Vagina (tissue), 2 donors: ENCODE measurements at regions not wholly inside any gene's neighbourhood (a gene's known extent, or its start where the extent isn't known, plus 50 kb on each side); places are given as distances from the start of the nearest gene placed in this dataset.

Experiments
- DNase-seq, 2 donors: peaks; one replicate each; pipeline ENCODE4 v3.0.0-alpha.2; 2017; ENCODE audit errors: extremely low spot score in 2 of 2
- H3K27ac ChIP-seq: fragments of 200-600 bp; sonication (generic); one replicate; pipeline ENCODE4 v1.5.1; 2019
- H3K27me3 ChIP-seq: fragments of 200-600 bp; sonication (generic); one replicate; pipeline ENCODE4 v1.5.1; 2019
- H3K36me3 ChIP-seq, 2 donors: fragments of 200-600 bp; sonication (generic); one replicate each; pipeline ENCODE4 v1.5.1; 2017 to 2019
- H3K4me1 ChIP-seq: fragments of 200-600 bp; sonication (generic); one replicate; pipeline ENCODE4 v1.5.1; 2019
- H3K4me3 ChIP-seq, 2 donors: fragments of 200-600 bp; sonication (generic); 1 replicate in 1 of 2; 2 replicates in 1 of 2; pipeline ENCODE4 v1.5.1; 2016 to 2019
- H3K9me3 ChIP-seq: fragments of 200-600 bp; sonication (generic); one replicate; pipeline ENCODE4 v1.5.1; 2019
- POLR2A ChIP-seq, 2 donors: fragments of 450-650 bp; IDR thresholded peaks; one replicate each; pipeline ENCODE4 v1.6.1; 2017; ENCODE audit warnings: antibody characterized with exemption in 2 of 2, mild to moderate bottlenecking in 2 of 2, moderate library complexity in 2 of 2
- POLR2AphosphoS5 ChIP-seq, 2 donors: sonication (generic); formaldehyde crosslinking; IDR thresholded peaks; one replicate each; pipeline ENCODE4 v1.9.0; 2017; ENCODE audit warnings: antibody characterized with exemption in 2 of 2, mild to moderate bottlenecking in 2 of 2, low read depth in 1 of 2; ENCODE audit not compliant: insufficient read depth in 1 of 2
- intact Hi-C: fragments of 100-400 bp; cut with DNase I; formaldehyde crosslinking; loops from one replicate; pipeline ENCODE4 v1.15.1; 2023
- TF ChIP-seq, protein P1 (sequence below), 3 experiments: fragments of 450-650 bp in 2 of 3; fragments of 200-600 bp in 1 of 3; sonication (generic) in 1 of 3; IDR thresholded peaks; one replicate each; pipeline ENCODE4 v1.5.1; 2017 to 2019; ENCODE audit warnings: antibody characterized with exemption in 3 of 3, mild to moderate bottlenecking in 2 of 3, moderate library complexity in 2 of 3

GRCh38 chr9:101993771-101994170, 255.3 kb upstream of the GRIN3A start:
- Histone ChIP-seq H3K9me3 (no peaks in the 10 kb centered on the region), H3K4me3 (no peak overlapping the region), H3K27ac (no peak overlapping the region), H3K27me3 (no peaks in the 10 kb centered on the region), H3K36me3 (no peaks in the 10 kb centered on the region), H3K4me1 (no peaks in the 10 kb centered on the region)
- DNase-seq: no peak
- intact Hi-C loops: no loop called here
- TF ChIP-seq POLR2AphosphoS5 (IDR thresholded peaks at IDR 0.05; ENCODE audit: insufficient read depth in 1 of 2, low read depth in 1 of 2): no peak
- TF ChIP-seq, protein P1, sequence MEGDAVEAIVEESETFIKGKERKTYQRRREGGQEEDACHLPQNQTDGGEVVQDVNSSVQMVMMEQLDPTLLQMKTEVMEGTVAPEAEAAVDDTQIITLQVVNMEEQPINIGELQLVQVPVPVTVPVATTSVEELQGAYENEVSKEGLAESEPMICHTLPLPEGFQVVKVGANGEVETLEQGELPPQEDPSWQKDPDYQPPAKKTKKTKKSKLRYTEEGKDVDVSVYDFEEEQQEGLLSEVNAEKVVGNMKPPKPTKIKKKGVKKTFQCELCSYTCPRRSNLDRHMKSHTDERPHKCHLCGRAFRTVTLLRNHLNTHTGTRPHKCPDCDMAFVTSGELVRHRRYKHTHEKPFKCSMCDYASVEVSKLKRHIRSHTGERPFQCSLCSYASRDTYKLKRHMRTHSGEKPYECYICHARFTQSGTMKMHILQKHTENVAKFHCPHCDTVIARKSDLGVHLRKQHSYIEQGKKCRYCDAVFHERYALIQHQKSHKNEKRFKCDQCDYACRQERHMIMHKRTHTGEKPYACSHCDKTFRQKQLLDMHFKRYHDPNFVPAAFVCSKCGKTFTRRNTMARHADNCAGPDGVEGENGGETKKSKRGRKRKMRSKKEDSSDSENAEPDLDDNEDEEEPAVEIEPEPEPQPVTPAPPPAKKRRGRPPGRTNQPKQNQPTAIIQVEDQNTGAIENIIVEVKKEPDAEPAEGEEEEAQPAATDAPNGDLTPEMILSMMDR (IDR thresholded peaks at IDR 0.05): no peak
- TF ChIP-seq POLR2A (IDR thresholded peaks at IDR 0.05): no peak

DNA sequence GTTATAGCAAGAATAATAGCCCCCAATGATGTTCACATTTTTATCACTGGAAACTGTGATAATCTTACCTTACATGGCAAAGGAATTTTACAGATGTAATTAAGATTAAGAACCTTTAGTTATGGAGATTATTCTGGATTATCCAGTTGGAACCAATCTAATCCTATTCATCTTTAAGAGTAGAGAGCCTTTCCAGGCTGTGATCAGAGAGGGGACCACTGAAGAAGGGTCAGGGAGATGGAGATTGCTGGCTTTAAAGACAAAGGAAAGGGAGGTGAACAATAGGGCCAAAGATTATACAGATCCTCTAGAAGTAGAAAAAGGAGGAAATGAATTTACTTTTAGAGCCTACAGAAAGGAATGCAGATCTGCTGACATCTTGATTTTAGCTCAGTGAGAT, 253.5 kb upstream of the GRIN3A start:
- Histone ChIP-seq H3K27ac (no peak overlapping the region), H3K4me3 (no peak overlapping the region), H3K27me3 (no peaks in the 10 kb centered on the region), H3K4me1 (no peaks in the 10 kb centered on the region), H3K36me3 (no peaks in the 10 kb centered on the region), H3K9me3 (no peaks in the 10 kb centered on the region)
- DNase-seq: no peak
- intact Hi-C loops: no loop called here
- TF ChIP-seq POLR2AphosphoS5 (IDR thresholded peaks at IDR 0.05; ENCODE audit: insufficient read depth in 1 of 2, low read depth in 1 of 2) (no peak), POLR2A (IDR thresholded peaks at IDR 0.05) (no peak)
- TF ChIP-seq, protein P1 (IDR thresholded peaks at IDR 0.05): no peak

DNA sequence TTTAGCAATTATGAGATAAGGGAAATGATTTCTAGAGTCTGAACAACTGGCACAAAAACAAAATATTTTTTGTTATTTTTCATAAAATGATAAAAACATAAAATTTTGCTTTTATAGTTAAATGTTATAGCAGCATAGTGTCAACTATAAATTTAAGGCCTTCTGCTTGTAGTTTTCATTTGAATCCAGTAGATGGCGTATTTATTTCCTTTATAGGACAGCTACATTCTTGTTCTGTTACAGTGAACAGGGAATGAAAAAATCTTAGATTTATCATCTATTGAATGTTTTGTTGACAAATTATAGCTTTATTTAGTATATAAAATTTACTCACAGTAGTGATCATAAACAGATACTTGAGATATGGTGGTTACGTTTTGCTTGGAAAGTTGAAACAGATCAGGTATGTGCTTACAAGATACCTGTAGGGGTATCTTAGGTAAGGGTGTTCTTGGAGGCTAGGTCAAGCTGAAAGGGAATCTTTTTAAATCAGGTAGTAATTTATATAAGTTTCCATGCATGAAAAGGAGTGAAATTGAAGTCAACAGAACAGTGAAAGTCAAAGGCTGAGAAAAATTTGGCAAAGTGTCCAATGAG, 239.3 kb upstream of the GRIN3A start:
- TF ChIP-seq POLR2A (IDR thresholded peaks at IDR 0.05) (no peak), POLR2AphosphoS5 (IDR thresholded peaks at IDR 0.05; ENCODE audit: insufficient read depth in 1 of 2, low read depth in 1 of 2) (no peak)
- TF ChIP-seq, protein P1 (IDR thresholded peaks at IDR 0.05): no peak
- Histone ChIP-seq H3K27me3 (no peaks in the 10 kb centered on the region), H3K27ac (no peak overlapping the region), H3K4me3 (no peak overlapping the region), H3K36me3 (no peaks in the 10 kb centered on the region), H3K4me1 (no peaks in the 10 kb centered on the region), H3K9me3 (no peaks in the 10 kb centered on the region)
- DNase-seq: no peak
- intact Hi-C loops: no loop called here

GRCh38 chr9:101970609-101971008, 232.2 kb upstream of the GRIN3A start:
- H3K27ac ChIP-seq: no peak overlapping the region
- no peaks in the 10 kb centered on the region for H3K27me3 ChIP-seq
- H3K4me1 ChIP-seq: no peaks in the 10 kb centered on the region
- H3K9me3 ChIP-seq: no peaks in the 10 kb centered on the region
- TF ChIP-seq POLR2AphosphoS5 (IDR thresholded peaks at IDR 0.05; ENCODE audit: insufficient read depth in 1 of 2, low read depth in 1 of 2) (no peak), POLR2A (IDR thresholded peaks at IDR 0.05) (no peak)
- TF ChIP-seq, protein P1 (IDR thresholded peaks at IDR 0.05): no peak
- H3K4me3 ChIP-seq: no peak overlapping the region
- no peaks in the 10 kb centered on the region for H3K36me3 ChIP-seq
- intact Hi-C loops: no loop called here
- DNase-seq: no peak

DNA sequence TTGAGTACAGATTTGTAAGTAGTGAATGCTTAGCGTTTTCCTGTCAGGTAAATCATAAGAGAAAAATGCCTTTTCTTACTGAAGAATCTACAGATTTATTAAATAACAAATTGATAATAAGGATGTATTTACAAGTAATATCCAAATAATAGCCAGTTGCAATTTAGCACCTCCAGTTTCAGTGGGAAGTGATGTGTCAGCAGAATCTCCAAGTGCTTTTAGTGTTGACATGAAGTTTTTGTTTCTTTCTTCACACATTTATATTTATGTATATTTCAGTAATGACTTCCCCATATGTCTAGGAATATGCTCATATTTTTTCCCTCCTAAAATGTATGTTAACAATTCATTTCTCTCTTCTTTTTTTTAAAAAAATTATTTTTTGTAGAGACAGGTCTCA, 229.9 kb upstream of the GRIN3A start:
- TF ChIP-seq, protein P1 (IDR thresholded peaks at IDR 0.05): no peak
- no peak for TF ChIP-seq POLR2AphosphoS5 (IDR thresholded peaks at IDR 0.05; ENCODE audit: insufficient read depth in 1 of 2, low read depth in 1 of 2)
- TF ChIP-seq POLR2A (IDR thresholded peaks at IDR 0.05): no peak

More for the DNA sequence above, 229.9 kb upstream of the GRIN3A start:
- intact Hi-C loops: no loop called here
- H3K4me3 ChIP-seq: no peak overlapping the region
- H3K9me3 ChIP-seq: no peaks in the 10 kb centered on the region
- no peaks in the 10 kb centered on the region for H3K36me3 ChIP-seq
- no peak overlapping the region for H3K27ac ChIP-seq
- no peak for DNase-seq
- H3K4me1 ChIP-seq: no peaks in the 10 kb centered on the region
- no peaks in the 10 kb centered on the region for H3K27me3 ChIP-seq
